COLO829 (cell line): ENCODE measurements at regions not wholly inside any gene's neighbourhood (a gene's known extent, or its start where the extent isn't known, plus 50 kb on each side); places are given as distances from the start of the nearest gene placed in this dataset.
A peak's percentile ranks its signal among the peaks of the same experiment; 100 is the strongest.
"Not testable (repeated sequence)": the region's sequence is repeated elsewhere in the genome, so short reads cannot be mapped to it uniquely, and the experiment has no call there.

Source experiments
- DNase-seq: peaks from one replicate; pipeline ENCODE4 v3.0.0; 2012; ENCODE audit warnings: low spot score

DNA sequence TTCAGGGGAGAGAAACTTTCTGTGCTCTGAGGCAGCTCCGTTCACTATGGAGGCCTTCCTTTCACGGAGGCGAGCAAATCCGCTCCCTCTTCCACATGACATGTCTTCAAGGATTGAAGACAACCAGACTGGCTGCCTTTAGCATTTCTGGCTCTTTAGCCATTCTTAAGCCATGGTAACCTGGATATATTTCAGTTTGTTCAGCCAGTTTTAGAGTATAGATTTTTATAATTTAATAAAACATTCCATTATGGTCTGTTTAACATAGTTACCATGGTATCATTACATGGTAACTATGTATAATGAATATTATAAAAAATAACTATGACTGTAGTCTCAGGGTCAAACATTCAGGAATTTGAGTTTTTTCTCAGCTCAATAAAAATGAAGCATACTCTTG, 54.2 kb upstream of the NFIA start:
- no peak for DNase-seq

DNA sequence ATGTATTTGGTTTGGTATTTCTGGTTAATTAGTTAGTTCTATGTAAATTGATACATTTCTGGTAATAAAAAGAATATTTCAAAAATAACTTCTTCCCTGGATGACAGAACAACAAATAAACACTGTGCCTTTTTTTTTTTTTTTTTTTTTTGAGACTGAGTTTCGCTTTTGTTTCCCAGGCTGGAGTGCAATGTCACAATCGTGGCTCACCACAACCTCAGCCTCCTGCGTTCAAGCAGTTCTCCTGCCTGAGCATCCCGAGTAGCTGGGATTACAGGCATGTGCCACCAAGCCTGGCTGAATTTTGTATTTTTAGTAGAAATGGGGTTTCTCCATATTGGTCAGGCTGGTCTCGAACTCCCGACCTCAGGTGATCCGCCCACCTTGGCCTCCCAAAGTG, 64.3 kb upstream of the NFIA start:
- not testable (repeated sequence) for DNase-seq

DNA sequence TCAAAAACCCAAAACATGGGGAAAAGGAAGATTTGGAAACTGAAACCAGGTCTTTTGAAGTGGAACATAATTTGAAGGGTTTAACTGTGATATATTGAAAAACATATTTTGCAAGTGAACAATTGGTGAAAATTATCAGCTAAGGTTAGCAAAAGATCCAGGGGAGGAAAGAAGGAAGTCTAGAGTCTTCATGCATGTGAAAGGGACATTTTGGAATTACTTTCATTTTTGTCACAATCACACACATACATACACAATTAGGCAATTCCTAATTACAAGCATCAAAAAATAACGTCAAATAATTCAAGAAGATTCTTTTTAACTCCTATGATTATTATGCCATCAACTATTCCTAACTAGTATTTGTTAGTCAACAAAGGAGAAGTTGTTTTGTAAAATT, 64.7 kb upstream of the NFIA start:
- DNase-seq: no peak

DNA sequence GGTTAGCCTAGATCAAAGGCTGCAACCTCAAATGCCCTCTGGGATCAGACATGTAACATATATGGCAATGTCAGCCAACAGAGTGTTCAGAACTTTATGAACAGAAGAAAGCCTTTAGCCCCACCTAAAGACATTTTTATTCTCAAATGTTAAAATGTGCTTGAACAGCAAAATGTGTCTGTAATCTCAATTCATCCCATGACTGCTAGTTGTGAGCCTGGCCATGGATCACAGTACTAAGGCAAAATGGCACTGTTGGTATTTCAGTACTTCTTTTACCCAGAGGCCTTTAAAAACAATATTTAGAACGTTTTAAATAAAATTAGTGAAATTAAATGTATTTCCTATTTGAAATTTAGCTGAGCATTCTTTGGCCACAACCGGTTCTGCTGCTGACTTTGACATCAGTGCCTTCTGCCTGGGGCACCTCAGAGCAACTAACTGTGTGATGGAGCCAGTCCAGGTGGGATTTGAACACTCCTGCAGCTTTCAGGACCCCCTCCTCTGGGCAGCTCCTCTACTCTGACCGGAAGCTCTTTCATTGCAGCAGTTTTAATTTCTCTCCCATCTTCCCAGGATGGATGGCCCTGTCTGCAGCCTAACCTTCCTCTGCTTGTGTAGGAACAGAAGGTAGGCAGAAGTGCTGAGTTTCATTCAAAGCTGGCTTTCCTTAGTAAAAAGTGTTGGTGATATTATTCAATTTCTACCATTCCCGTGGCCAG, 68.3 kb upstream of the NFIA start:
- DNase-seq: no peak

DNA sequence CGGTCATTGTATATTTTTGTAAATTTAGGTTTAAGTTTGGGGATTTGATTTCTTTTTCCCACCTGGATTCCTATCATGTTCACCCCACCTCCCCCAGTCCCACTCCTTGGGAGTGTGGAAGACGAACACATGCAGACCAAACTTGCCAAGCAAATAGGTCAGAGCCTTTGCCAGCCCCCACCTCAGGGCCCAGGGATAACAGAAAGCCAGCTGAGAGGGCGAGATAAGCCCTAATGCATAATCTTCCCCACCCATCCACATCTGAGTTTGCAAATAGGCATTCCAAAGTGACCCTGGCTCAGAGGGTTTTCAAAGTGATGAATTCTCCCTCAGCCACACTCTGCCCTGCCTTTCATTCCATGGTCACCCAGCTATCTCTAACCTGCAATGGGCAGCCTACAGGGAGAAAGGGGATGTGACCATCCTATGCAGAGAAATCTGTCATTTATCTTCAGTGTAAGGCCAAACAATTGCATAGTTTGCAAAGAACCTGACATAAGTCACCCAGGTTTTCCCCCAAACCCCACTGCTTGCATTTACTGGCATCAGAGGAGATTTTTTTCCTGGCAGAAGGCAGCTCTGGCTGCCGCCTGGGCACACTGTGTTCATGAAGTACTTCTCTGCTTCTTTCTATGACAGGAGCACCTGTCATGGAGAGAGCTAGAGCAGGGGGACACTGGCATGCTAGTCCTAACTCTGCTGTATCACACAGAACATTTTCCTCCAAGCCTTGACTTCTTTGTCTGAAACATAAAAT, 69.0 kb upstream of the NFIA start:
- DNase-seq: no peak

DNA sequence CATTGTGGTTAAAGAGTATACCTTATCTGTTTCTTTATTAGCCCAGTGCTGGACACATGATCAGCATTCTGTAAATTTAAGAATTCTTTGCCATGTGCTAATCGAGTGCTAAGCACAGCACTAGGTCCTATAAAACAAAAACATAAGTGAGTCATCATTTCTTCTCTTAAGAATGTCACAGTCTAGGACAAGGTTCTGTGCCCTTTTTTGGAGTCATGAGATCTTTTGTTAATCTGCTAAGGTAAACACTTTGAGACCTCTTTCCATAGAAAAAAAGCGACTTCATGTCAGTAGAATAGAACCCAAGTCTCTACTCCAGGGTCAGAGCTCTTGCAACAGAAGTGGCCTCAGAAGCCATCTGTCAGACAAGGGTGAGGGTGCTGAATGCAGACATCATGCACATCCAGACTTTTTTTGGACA, 70.0 kb upstream of the NFIA start:
- no peak for DNase-seq

DNA sequence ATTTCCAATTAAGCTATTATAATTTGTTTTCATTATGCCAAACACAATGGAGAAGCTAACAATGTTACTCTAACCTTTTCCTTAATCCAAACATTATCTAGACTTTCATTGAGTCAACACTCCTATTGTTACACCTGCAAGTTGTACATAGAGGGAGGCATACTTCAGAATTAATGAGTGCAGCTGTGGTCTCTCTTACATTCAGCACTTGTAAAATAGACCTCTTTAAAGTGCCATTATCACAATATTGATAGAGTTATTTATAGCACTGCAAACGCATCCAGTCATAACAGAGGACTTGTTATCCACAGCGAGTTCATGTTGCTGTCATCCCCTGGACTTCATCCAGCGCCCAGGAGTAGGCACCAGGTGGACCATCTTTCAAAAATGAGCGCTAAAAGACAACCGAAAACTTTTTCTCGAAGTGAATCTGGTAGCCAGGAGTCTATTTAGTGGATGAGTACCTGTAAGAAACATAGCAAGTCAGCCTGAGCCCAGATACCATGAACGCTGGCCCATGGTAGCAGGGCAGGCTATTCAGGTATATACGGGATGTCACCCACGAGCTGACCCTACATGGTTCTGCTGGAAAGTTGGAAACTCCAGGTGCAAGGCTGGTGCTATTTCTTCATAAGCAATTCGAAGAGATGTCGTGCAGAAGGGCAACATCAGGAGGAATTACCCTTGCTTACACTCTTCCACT, 70.6 kb upstream of the NFIA start:
- DNase-seq: no peak

DNA sequence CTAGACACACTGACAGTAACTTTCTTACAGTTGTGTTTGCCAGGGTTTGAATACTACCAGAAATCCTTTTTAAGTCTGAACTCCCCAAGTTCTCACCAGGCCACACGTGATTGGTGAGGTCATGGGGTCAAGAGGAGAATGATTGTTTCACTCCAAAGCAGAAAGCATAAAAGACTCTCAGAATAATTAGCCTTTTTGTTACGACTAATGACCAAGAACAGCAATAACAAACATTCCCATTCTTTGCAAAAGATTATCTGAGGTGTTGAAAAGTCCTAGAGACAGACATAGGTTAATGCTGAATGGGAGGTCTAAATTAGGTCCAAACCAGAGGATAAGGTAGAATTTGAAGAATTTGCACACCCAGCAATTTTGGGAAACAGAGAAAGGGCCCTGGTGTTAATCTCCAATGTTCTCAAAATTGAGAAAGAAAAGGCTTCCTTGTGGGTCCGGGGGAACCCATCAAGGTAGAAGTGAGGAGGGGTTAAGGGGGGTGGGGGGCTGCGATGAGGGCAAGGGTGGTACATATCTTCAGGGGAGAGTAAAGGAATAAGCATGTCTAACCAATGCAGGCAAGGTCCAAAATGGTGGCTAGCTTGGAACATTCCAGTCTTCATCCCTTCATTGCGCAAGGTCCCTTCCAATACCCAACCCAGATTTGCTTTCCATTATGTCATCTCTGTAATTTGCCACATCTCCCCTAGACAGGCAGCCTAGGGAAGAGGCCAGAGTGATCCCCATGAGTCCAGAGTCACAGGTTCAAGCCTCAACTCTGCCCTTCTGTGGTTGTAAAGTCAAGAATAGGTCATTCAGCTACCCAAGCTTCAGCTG, 74.6 kb upstream of the NFIA start:
- no peak for DNase-seq

DNA sequence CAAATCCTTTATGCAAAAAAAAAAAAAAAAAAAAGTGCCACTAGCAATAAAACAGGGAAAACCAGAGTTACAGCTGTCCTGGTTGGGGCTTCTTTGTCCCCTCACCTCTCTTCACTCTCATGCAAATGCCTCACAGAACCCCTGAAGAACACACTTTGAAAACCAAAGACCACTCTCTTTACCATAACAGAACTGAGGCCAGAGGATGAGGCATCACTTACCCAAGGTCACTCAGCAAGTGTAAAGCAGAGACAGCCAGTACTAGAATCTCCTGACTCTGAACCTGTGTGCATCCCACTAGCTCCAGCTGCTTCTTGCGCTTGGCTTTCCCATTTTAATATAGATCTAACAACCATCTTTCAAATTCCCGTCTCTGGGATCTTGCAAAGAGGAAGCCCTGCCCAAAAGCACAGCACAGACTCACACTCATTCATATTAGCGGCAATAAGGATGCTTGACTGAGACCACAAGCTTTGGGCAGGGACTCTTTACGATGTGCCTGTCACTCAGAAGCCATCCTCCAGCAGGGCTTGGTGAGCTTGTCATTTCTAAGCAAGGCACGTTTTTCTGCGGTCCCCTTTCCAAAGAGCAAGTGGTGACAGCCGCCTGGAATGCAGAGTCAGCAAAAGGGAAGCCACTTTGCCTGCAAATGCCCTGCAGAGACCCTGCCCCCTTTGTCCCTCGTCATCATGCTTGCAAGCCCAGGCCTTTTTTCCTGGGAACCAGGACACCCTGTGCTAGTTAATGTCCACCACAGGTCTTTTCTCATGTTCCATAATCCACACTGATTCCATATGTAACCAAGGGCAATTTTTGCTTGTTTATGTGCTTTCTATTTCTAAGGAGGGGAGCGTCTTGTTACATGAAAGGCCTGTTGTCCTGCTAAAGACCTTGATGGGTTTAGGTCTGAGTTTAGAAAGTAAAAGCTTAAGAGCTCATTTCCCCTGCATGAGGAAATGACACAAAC, 76.5 kb upstream of the NFIA start:
- DNase-seq: no peak

DNA sequence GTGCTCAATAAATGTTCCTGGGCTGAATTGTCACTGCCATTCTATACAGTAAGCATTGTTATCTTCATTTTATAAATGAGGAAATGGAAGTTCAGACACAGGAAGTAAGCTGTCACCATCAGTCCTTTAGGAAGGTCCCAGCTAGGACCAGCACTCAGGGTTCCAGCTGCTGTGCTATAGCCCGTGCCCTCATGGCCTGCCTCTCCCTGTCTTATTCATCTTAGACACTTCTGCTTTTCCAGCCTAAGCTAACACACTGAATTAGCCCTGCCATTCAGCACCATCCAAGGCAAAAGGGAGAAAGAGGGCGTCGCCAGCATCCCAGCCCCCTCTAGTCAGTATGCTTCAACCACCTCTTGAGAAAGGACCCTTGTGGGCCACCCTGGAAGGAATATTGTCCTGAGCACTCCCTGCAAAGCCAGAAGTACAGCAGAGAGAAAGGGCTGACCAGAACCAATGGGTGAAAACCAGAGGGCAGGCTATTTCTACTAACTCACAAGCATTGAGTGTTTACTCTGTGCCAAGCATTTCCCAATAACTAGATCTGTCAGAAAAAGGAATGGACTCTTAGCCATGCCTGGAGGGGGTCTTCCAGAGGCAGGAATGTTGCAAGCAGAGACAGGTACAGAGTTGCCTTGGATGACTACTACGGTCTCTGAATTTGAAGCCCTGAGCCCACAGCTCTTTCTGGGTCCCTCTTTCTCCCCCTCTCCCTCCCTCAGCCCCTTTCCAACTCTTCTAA, 77.9 kb upstream of the NFIA start:
- no peak for DNase-seq

DNA sequence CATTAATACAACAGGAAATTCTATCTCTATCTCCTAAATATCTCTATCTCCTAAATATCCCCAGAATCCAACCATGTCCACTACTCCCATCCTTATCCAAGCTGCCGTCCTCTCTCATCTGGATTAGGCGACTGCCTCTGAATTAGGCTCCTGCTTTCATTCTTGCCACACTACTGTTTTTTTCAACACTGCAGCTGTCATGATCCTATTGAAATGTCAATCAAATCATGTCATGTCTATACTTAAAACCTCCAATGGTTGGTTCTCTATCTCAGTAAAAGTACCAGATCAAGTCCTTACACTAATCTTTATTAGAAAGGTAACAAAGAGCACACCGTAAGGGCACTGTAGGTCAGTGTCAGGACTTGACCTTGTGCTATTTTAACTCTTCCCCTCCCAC, 82.0 kb upstream of the NFIA start:
- DNase-seq: no peak

DNA sequence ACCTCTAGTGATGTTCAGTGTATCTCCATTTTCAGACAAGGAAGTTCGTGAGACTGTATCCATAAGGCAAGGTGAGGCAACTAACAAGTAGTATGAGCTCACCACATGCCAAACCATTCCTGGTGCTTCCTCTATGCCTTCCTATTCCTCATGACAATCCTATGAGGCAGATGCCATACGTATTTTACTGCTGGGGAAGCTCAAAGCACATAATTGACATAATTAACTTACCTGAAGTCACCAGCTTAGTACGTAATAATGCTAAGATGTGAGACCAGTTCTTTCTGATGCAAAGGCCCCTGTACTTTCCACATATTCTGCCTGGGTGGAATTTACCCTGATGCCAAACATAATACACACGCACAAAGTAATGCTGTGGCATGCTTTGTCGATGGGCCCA, 83.6 kb upstream of the NFIA start:
- DNase-seq: no peak

DNA sequence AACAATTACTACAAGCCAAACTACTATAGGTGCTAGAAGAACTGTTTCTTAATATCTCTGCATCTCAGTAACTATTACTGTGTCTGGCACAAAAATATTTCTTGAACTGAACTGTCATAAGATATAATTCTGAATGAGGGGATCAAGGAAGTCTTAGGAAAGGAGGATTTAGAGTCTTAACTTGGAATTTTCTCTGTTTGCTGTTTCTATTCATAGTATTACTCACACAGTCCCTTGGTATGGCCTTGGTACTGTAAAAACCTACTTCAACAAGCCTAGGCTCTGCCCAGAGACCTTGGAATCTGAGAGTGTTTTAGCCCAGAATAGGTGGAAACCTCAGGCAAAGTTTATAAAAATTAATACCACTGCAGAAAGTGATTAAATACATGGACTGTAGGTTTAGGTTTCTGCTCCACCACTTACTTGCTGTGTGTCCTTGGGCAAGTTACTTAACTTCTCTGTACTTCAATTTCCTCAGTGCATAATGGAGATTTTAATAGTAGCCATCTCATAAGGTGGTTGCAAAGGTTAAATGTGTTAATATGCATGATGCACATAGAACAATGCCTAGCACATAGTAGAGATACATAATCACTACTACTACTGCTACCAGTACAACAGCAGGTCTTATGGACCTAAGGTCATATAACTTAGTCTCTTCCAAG, 87.4 kb upstream of the NFIA start:
- DNase-seq: no peak

DNA sequence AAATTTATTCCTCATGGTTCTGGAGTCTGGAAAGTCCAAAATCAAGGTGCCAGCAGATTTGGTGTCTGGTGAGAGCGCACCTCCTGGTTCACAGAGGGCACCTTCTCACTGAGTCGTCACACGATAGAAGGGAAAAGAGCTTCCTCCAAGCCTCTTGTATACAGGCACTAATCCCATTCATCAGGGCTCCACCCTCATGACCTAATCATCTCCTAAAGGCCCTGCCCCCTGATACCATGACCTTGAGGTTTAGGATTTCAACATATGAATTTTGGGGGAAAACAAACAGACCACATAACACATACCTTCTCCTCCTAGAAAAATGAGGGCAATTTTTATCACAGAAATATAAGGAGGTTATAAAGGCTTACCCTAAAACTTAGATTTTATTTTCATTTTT, 88.0 kb upstream of the NFIA start:
- DNase-seq: no peak

DNA sequence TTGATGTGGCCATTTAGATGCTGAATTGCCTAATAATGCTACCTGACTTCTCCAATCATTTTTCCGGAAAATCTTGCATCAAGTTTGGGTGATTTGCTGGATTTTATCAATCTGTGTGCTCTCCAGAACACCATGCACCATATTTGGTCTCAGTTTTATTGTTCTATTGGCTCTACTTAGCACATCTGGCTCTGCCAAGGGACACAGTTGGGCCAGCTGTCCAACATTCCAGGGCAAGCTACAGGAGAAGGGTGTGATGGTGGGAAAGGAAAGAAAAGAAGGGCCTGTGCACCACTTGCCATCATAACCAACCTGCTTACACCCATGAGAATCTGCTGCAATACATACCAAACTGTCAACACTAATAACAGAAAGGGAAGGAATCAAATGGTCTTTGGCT, 90.2 kb upstream of the NFIA start:
- DNase-seq: no peak

DNA sequence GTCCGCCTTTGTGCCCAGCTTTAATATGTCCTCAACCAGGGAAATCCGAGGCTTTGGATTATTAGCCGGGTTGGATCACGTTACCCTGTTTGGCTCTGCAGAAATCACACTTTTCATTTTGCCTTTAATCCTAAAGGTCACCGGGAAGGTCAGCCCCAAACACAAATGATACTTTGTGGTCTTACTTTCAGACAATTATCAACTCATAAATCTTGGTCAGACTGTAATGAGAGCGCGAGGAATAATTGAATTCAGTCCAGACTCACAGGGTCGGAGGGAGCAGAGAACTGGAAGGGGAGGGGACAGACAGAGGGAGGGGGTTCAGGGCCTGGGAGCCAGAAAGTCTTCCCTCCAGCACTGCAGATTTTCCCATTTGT, 91.7 kb upstream of the NFIA start:
- no peak for DNase-seq

DNA sequence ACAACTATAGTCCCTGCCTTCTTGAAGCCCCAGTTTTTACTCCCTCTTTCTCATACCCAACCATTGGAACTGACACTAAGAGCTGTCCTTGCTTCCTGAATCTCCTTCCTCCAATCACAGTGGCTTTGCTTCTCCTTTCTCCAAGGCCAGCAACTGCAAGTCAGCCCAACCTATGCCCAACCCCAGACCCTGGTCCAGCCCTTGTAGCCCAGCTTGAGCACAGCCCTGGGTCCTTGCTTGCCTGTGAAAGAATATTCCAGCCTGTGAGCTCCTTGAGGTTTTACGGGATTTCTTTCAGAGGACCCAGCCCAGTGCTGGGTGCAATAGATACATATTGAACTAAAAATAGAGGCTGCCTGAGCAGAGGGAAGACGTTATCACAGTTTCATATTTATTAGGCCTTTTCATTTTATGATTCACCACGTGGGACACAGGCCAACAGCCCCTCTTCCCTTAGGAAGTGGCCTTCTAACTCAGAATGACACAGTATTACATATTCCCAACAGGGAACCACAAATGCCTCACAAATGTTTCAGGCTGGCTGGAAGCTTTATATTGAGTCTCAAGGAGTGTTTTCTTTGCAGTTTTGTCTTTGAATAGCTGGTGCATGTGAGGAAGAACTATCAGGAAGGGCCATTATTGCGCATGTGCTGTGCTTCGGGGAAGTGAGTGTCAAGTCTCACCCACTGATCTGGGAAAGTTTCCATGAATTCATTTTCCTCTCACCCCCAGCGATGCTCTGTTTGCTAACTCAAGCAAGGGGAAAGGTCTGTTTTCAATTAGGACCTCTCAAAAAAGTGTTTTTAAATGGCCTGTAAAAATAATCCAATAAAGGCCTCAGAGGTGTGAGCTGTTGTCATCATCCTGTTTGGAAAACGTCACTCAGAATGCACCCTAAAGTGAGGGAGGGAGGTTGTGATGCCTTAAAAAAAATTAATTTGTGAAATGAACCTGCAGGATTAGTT, 92.3 kb upstream of the NFIA start:
- peak; percentile 43 for DNase-seq

DNA sequence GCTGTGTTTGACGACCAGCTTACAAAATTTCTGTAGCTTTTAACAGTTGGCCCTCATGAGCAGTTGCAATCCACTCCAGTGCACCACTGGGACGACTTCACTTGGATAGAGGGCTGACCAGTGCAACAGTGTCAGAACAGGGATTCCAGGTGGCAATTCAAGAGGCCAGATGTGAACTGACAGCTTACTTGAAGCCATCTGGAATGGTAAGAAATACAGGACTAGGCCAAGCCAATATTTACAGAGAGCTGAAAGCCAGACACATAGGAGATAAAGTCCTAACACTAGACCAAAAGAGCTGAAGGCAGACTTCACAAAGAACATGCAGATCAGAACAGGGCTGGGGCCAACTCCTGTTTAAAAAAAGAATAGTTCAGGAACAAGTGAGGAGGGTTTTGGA, 93.5 kb upstream of the NFIA start:
- DNase-seq: no peak

DNA sequence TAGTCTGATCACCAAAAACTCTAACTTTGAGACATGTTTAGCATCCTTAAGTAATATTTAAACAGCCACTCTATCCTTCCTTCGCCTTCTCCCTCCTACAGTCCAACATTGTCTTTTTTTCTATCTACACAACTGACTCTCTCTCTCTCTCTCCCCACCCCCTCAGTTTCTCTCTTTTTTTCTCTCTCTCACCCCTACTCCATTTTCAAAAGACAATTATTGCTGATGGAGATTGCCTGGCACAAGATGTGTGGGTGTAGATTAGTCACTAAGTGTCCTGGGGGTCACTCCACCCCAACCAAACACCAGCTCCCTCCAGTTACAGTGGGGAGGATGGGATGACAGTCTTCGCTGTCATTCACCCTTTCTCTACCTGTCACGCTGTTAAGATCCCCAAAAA, 94.5 kb upstream of the NFIA start:
- DNase-seq: no peak
